ENCODE measurements at regions not wholly inside any gene's neighbourhood (a gene's known extent, or its start where the extent isn't known, plus 50 kb on each side); places are given as distances from the start of the nearest gene placed in this dataset.

DNA sequence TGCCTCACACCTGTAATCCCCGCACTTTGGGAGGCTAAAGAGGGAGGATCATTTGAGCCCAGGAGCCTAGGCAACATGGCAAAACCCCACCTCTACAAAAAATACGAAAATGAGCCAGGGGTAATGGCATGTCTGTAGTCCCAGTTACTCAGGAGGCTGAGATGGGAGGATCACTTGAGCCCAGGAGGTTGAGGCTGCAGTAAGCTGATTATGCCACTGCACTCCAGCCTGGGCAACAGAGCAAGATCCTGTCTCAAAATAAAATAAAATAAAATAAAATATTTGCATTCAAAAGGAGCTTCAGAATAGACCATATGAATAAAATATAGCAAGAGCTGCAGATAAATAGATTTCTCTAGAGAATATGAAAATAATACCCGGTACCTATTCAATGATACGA is 71.5 kb upstream of the ATF7IP2 start:
- Mint-ChIP-seq H3K4me3 (ENCODE audit: low read depth, unreplicated experiment) (no peak overlapping the region), H3K27me3 (ENCODE audit: unreplicated experiment) (no peaks in the 10 kb centered on the region), H3K27ac (ENCODE audit: unreplicated experiment) (no peak overlapping the region), H3K4me1 (ENCODE audit: low read depth, unreplicated experiment) (peaks cover 23% of the 10 kb centered on the region), H3K9me3 (ENCODE audit: low read depth, unreplicated experiment) (no peaks in the 10 kb centered on the region), H3K36me3 (ENCODE audit: insufficient read depth, unreplicated experiment) (peaks cover 4% of the 10 kb centered on the region)
- intact Hi-C loops (cut with micrococcal nuclease; ENCODE audit: unreplicated experiment) = loop anchor here (1.0 kb wide), 1 partner anchor 195 kb away; no protein-coding TSS in a partner anchor
- no TSS peak for BruUV-seq (replicated peaks)
- CTCF ChIA-PET = interaction anchor here (1.0 to 1.3 kb wide), 9 partner anchors 9 to 424 kb away, joined by 3 to 26 read pairs (median 4); partner anchors contain the start of gene ATF7IP2
- no peak for DNase-seq
- TF ChIP-seq, protein P1, sequence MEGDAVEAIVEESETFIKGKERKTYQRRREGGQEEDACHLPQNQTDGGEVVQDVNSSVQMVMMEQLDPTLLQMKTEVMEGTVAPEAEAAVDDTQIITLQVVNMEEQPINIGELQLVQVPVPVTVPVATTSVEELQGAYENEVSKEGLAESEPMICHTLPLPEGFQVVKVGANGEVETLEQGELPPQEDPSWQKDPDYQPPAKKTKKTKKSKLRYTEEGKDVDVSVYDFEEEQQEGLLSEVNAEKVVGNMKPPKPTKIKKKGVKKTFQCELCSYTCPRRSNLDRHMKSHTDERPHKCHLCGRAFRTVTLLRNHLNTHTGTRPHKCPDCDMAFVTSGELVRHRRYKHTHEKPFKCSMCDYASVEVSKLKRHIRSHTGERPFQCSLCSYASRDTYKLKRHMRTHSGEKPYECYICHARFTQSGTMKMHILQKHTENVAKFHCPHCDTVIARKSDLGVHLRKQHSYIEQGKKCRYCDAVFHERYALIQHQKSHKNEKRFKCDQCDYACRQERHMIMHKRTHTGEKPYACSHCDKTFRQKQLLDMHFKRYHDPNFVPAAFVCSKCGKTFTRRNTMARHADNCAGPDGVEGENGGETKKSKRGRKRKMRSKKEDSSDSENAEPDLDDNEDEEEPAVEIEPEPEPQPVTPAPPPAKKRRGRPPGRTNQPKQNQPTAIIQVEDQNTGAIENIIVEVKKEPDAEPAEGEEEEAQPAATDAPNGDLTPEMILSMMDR (IDR thresholded peaks at IDR 0.05; ENCODE audit: unreplicated experiment) = no peak

DNA sequence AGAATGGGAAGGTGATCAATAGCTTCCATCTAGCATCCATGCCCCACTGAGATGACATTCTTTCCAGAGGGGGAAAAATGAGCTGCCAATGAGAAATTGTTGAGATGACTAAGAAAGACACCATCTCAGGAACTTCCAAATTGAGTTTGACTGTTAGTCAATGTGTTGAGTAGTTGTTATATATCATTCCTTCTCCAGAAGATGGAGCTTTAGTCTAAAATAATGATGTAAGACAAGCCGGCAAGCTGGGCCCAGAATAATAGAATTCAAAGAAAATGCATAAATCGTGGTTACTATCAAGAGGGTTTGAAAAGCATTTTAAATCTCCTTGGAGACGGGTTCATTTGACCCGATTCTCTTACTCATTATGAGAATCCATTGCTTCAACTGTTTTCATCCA is 71.0 kb upstream of the ATF7IP2 start:
- TF ChIP-seq, protein P1 (IDR thresholded peaks at IDR 0.05; ENCODE audit: unreplicated experiment) = no peak
- CTCF ChIA-PET = interaction anchor here (1.0 to 1.3 kb wide), 9 partner anchors 9 to 423 kb away, joined by 3 to 26 read pairs (median 4); partner anchors contain the start of gene ATF7IP2
- no peak overlapping the region for H3K4me3 Mint-ChIP-seq (ENCODE audit: low read depth, unreplicated experiment)
- peaks cover 4% of the 10 kb centered on the region for H3K36me3 Mint-ChIP-seq (ENCODE audit: insufficient read depth, unreplicated experiment)
- no TSS peak for BruUV-seq (replicated peaks)
- no peak overlapping the region for H3K27ac Mint-ChIP-seq (ENCODE audit: unreplicated experiment)
- peaks cover 23% of the 10 kb centered on the region for H3K4me1 Mint-ChIP-seq (ENCODE audit: low read depth, unreplicated experiment)
- intact Hi-C loops (cut with micrococcal nuclease; ENCODE audit: unreplicated experiment) = loop anchor here (1.0 kb wide), 1 partner anchor 194 kb away; no protein-coding TSS in a partner anchor
- no peaks in the 10 kb centered on the region for H3K9me3 Mint-ChIP-seq (ENCODE audit: low read depth, unreplicated experiment)
- H3K27me3 Mint-ChIP-seq (ENCODE audit: unreplicated experiment) = no peaks in the 10 kb centered on the region
- DNase-seq = no peak

DNA sequence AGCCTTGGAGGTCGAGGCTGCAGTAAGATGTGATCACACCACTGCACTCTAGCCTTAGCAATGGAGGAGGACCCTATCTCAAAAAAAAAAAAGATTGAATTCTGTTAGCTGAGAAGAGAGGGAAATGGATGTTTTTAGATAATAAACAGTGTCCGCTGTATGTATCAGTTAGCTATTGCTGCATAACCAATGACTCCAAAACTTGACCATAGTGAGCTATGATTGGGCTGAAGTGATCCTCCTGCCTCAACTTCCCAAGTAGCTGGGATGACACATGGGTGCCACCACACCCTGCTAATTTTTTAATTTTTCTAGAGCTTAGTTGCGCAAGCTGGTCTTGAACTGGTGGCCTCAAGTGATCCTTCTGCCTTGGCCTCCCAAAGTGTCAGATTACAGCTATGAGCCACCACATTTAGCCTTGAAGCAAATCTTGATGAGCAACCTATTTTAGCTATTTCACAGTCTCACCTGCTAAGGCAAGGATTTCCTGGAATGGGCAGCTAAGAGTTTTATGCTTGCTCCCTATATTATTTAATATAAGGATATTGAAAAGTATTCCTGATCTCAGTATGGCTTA is 68.3 kb upstream of the ATF7IP2 start:
- no peaks in the 10 kb centered on the region for H3K9me3 Mint-ChIP-seq (ENCODE audit: low read depth, unreplicated experiment)
- BruUV-seq (replicated peaks) = no TSS peak
- H3K27me3 Mint-ChIP-seq (ENCODE audit: unreplicated experiment) = no peaks in the 10 kb centered on the region
- no peak for DNase-seq
- no peak overlapping the region for H3K4me3 Mint-ChIP-seq (ENCODE audit: low read depth, unreplicated experiment)
- CTCF ChIA-PET = interaction anchor here (0.7 kb wide), 1 partner anchor 11 kb away, joined by 4 read pairs; no protein-coding TSS in a partner anchor
- TF ChIP-seq, protein P1 (IDR thresholded peaks at IDR 0.05; ENCODE audit: unreplicated experiment) = no peak
- intact Hi-C loops (cut with micrococcal nuclease; ENCODE audit: unreplicated experiment) = no loop called here
- peaks cover 12% of the 10 kb centered on the region for H3K4me1 Mint-ChIP-seq (ENCODE audit: low read depth, unreplicated experiment)
- H3K36me3 Mint-ChIP-seq (ENCODE audit: insufficient read depth, unreplicated experiment) = peaks cover 4% of the 10 kb centered on the region
- no peak overlapping the region for H3K27ac Mint-ChIP-seq (ENCODE audit: unreplicated experiment)

DNA sequence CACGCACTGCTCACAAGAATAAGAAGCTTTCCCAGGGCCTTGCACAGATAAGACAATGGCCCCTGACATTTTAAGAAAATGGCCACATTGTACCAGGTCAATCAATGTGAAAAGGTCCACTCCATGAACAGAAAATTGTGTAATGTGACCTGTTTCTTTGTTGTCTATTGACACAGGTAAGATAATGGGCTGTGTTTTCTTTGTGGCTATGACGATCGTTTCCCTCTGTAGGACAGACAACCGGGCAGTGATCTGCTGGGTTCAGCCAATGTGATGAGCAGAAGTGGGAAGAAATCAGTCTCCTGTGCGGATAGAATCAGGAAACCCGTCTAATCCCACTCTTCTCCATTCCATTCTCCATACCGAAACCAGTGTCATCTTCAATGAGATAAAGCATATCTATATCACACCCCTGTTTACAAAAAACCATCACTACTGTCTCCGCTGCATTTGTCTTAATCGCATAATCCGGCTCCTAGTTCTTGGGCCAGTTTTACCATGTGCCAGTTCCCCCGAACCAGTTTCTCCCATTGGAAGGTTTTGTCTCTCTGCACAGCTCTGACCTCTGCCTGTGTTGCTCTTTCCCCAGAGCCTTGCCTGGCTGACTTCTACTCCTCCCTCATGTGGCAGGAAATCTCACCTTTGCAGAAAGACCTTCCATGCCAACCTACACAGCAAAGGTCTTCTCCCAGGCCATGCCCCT is 66.9 kb upstream of the ATF7IP2 start:
- no TSS peak for BruUV-seq (replicated peaks)
- no peak overlapping the region for H3K27ac Mint-ChIP-seq (ENCODE audit: unreplicated experiment)
- no peak for DNase-seq
- peaks cover 9% of the 10 kb centered on the region for H3K4me1 Mint-ChIP-seq (ENCODE audit: low read depth, unreplicated experiment)
- no peaks in the 10 kb centered on the region for H3K27me3 Mint-ChIP-seq (ENCODE audit: unreplicated experiment)
- H3K9me3 Mint-ChIP-seq (ENCODE audit: low read depth, unreplicated experiment) = no peaks in the 10 kb centered on the region
- H3K36me3 Mint-ChIP-seq (ENCODE audit: insufficient read depth, unreplicated experiment) = peaks cover 4% of the 10 kb centered on the region
- CTCF ChIA-PET = interaction anchor here (0.6 kb wide), 1 partner anchor 558 kb away, joined by 4 read pairs; no protein-coding TSS in a partner anchor
- intact Hi-C loops (cut with micrococcal nuclease; ENCODE audit: unreplicated experiment) = no loop called here
- no peak overlapping the region for H3K4me3 Mint-ChIP-seq (ENCODE audit: low read depth, unreplicated experiment)
- TF ChIP-seq, protein P1 (IDR thresholded peaks at IDR 0.05; ENCODE audit: unreplicated experiment) = no peak

Measured in Calu3 (cell line).